ENCODE measurements at regions not wholly inside any gene's neighbourhood (a gene's known extent, or its start where the extent isn't known, plus 50 kb on each side); places are given as distances from the start of the nearest gene placed in this dataset.
A peak's percentile ranks its signal among the peaks of the same experiment; 100 is the strongest.

GRCh38 chr12:127145929-127146789, 1120.8 kb upstream of the TMEM132C start:
- TF ChIP-seq CTCF (IDR thresholded peaks at IDR 0.05; ENCODE audit: low read length, missing control alignments): no peak
- peak overlapping the region; percentile 52 for H3K4me3 ChIP-seq (replicated peaks; ENCODE audit: low read depth, low read length)
- peak; percentile 68 for DNase-seq (ENCODE audit: low read depth)

- H3K4me3 ChIP-seq (replicated peaks; ENCODE audit: low read depth, low read length): no peak overlapping the region
- no peak for TF ChIP-seq CTCF (IDR thresholded peaks at IDR 0.05; ENCODE audit: low read length, missing control alignments)
- no peak for DNase-seq (ENCODE audit: low read depth)
Measured at GRCh38 chr12:127146991-127147718, 1119.8 kb upstream of the TMEM132C start.

- no peak overlapping the region for H3K4me3 ChIP-seq (replicated peaks; ENCODE audit: low read depth, low read length)
- no peak for DNase-seq (ENCODE audit: low read depth)
- no peak for TF ChIP-seq CTCF (IDR thresholded peaks at IDR 0.05; ENCODE audit: low read length, missing control alignments)
Measured at GRCh38 chr12:127147724-127148123, 1119.2 kb upstream of the TMEM132C start.

GRCh38 chr12:127148318-127148717, 1118.7 kb upstream of the TMEM132C start:
- no peak overlapping the region for H3K4me3 ChIP-seq (replicated peaks; ENCODE audit: low read depth, low read length)
- no peak for DNase-seq (ENCODE audit: low read depth)
- TF ChIP-seq CTCF (IDR thresholded peaks at IDR 0.05; ENCODE audit: low read length, missing control alignments): no peak

GRCh38 chr12:127149226-127149964, 1117.6 kb upstream of the TMEM132C start:
- H3K4me3 ChIP-seq (replicated peaks; ENCODE audit: low read depth, low read length): no peak overlapping the region
- DNase-seq (ENCODE audit: low read depth): no peak
- TF ChIP-seq CTCF (IDR thresholded peaks at IDR 0.05; ENCODE audit: low read length, missing control alignments): no peak

- TF ChIP-seq CTCF (IDR thresholded peaks at IDR 0.05; ENCODE audit: low read length, missing control alignments): no peak
- no peak overlapping the region for H3K4me3 ChIP-seq (replicated peaks; ENCODE audit: low read depth, low read length)
- DNase-seq (ENCODE audit: low read depth): no peak
Measured at GRCh38 chr12:127150028-127150427, 1116.9 kb upstream of the TMEM132C start.

Measured in fibroblast of pulmonary artery (primary cell).